Activated naive CD4-positive, alpha-beta T cell treated with anti-CD3 and anti-CD28 coated beads, Interleukin-2, amount 10 ng/mL, durations not matched to agents 7 days and 5 days (primary cell): ENCODE measurements at regions not wholly inside any gene's neighbourhood (a gene's known extent, or its start where the extent isn't known, plus 50 kb on each side); places are given as distances from the start of the nearest gene placed in this dataset.

Experiments used
- CTCF ChIA-PET: fragments of 350-600 bp; sonication (Branson Sonifier 250); formaldehyde crosslinking; loops from one replicate; lab custom pipeline; 2021; ENCODE audit warnings: antibody characterized with exemption; lab: Charles Lee
- DNase-seq: peaks from one replicate; pipeline ENCODE4 v3.0.0-alpha.2; 2020
- H3K27ac Mint-ChIP-seq: one replicate; pipeline ENCODE4 v1.8.0; 2021; ENCODE audit warnings: mild to moderate bottlenecking, moderate library complexity, mixed read lengths
- H3K27me3 Mint-ChIP-seq: one replicate; pipeline ENCODE4 v1.8.0; 2021; ENCODE audit warnings: mild to moderate bottlenecking, mixed read lengths
- H3K36me3 Mint-ChIP-seq: one replicate; pipeline ENCODE4 v1.8.0; 2021; ENCODE audit warnings: mixed read lengths
- H3K4me1 Mint-ChIP-seq: one replicate; pipeline ENCODE4 v1.8.0; 2021; ENCODE audit warnings: mixed read lengths
- H3K4me3 Mint-ChIP-seq: one replicate; pipeline ENCODE4 v1.8.0; 2021; ENCODE audit warnings: mild to moderate bottlenecking, moderate library complexity, mixed read lengths
- H3K9me3 Mint-ChIP-seq: one replicate; pipeline ENCODE4 v1.8.0; 2021; ENCODE audit warnings: mixed read lengths

- H3K27ac Mint-ChIP-seq, result no peak overlapping the region
- DNase-seq, result no peak
- CTCF ChIA-PET, result no interaction called here
- no peaks in the 10 kb centered on the region for H3K9me3 Mint-ChIP-seq
- no peak overlapping the region for H3K4me3 Mint-ChIP-seq
- peaks cover 20% of the 10 kb centered on the region for H3K27me3 Mint-ChIP-seq
- no peaks in the 10 kb centered on the region for H3K4me1 Mint-ChIP-seq
- no peaks in the 10 kb centered on the region for H3K36me3 Mint-ChIP-seq
Measured at GRCh38 chr2:129892360-129892759, 87.1 kb upstream of the RAB6C start.

GRCh38 chr2:129892773-129893172, 86.7 kb upstream of the RAB6C start:
- no peak overlapping the region for H3K4me3 Mint-ChIP-seq
- no peak overlapping the region for H3K27ac Mint-ChIP-seq
- H3K27me3 Mint-ChIP-seq, result peaks cover 17% of the 10 kb centered on the region
- DNase-seq, result no peak
- CTCF ChIA-PET, result no interaction called here
- H3K36me3 Mint-ChIP-seq, result no peaks in the 10 kb centered on the region
- no peaks in the 10 kb centered on the region for H3K9me3 Mint-ChIP-seq
- no peaks in the 10 kb centered on the region for H3K4me1 Mint-ChIP-seq

GRCh38 chr2:129893244-129893643, 86.2 kb upstream of the RAB6C start:
- CTCF ChIA-PET, result no interaction called here
- H3K9me3 Mint-ChIP-seq, result no peaks in the 10 kb centered on the region
- H3K4me3 Mint-ChIP-seq, result no peak overlapping the region
- no peaks in the 10 kb centered on the region for H3K4me1 Mint-ChIP-seq
- no peaks in the 10 kb centered on the region for H3K36me3 Mint-ChIP-seq
- no peak for DNase-seq
- no peak overlapping the region for H3K27ac Mint-ChIP-seq
- H3K27me3 Mint-ChIP-seq, result peaks cover 17% of the 10 kb centered on the region

- CTCF ChIA-PET, result no interaction called here
- Mint-ChIP-seq H3K36me3 (no peaks in the 10 kb centered on the region), H3K9me3 (no peaks in the 10 kb centered on the region), H3K27me3 (peaks cover 17% of the 10 kb centered on the region), H3K4me3 (no peak overlapping the region), H3K27ac (no peak overlapping the region), H3K4me1 (no peaks in the 10 kb centered on the region)
- DNase-seq, result no peak
Measured at GRCh38 chr2:129894616-129895015, 84.8 kb upstream of the RAB6C start.

GRCh38 chr2:129895061-129895460, 84.4 kb upstream of the RAB6C start:
- H3K27me3 Mint-ChIP-seq, result peaks cover 17% of the 10 kb centered on the region

GRCh38 chr2:129895526-129896082, 83.9 kb upstream of the RAB6C start:
- H3K27me3 Mint-ChIP-seq, result peaks cover 17% of the 10 kb centered on the region
- DNase-seq, result no peak
- no peaks in the 10 kb centered on the region for H3K9me3 Mint-ChIP-seq
- H3K4me1 Mint-ChIP-seq, result no peaks in the 10 kb centered on the region
- H3K27ac Mint-ChIP-seq, result no peak overlapping the region
- no peak overlapping the region for H3K4me3 Mint-ChIP-seq
- CTCF ChIA-PET, result no interaction called here
- H3K36me3 Mint-ChIP-seq, result no peaks in the 10 kb centered on the region

More at GRCh38 chr2:129895061-129895460, 84.4 kb upstream of the RAB6C start:
- DNase-seq, result no peak
- Mint-ChIP-seq H3K4me3 (no peak overlapping the region), H3K36me3 (no peaks in the 10 kb centered on the region), H3K9me3 (no peaks in the 10 kb centered on the region), H3K4me1 (no peaks in the 10 kb centered on the region), H3K27ac (no peak overlapping the region)
- CTCF ChIA-PET, result no interaction called here

- no peak for DNase-seq
- Mint-ChIP-seq H3K4me1 (no peaks in the 10 kb centered on the region), H3K36me3 (no peaks in the 10 kb centered on the region), H3K27me3 (peaks cover 11% of the 10 kb centered on the region), H3K27ac (no peak overlapping the region), H3K9me3 (no peaks in the 10 kb centered on the region), H3K4me3 (no peak overlapping the region)
- CTCF ChIA-PET, result no interaction called here
Measured at GRCh38 chr2:129896226-129897100, 83.0 kb upstream of the RAB6C start.

- no peak overlapping the region for H3K27ac Mint-ChIP-seq
- no peaks in the 10 kb centered on the region for H3K36me3 Mint-ChIP-seq
- no peaks in the 10 kb centered on the region for H3K4me1 Mint-ChIP-seq
- CTCF ChIA-PET, result no interaction called here
- no peaks in the 10 kb centered on the region for H3K9me3 Mint-ChIP-seq
- DNase-seq, result no peak
- H3K27me3 Mint-ChIP-seq, result no peaks in the 10 kb centered on the region
- H3K4me3 Mint-ChIP-seq, result no peak overlapping the region
Measured at GRCh38 chr2:129901754-129902415, 77.6 kb upstream of the RAB6C start.

- no peak for DNase-seq
- no peaks in the 10 kb centered on the region for H3K9me3 Mint-ChIP-seq
- H3K4me1 Mint-ChIP-seq, result no peaks in the 10 kb centered on the region
- no peak overlapping the region for H3K27ac Mint-ChIP-seq
- H3K27me3 Mint-ChIP-seq, result no peaks in the 10 kb centered on the region
- no peaks in the 10 kb centered on the region for H3K36me3 Mint-ChIP-seq
- no peak overlapping the region for H3K4me3 Mint-ChIP-seq
- CTCF ChIA-PET, result no interaction called here
Measured at GRCh38 chr2:129902731-129903585, 76.5 kb upstream of the RAB6C start.

- no peak for DNase-seq
- H3K9me3 Mint-ChIP-seq, result no peaks in the 10 kb centered on the region
- CTCF ChIA-PET, result no interaction called here
- H3K4me1 Mint-ChIP-seq, result no peaks in the 10 kb centered on the region
- no peak overlapping the region for H3K4me3 Mint-ChIP-seq
- no peak overlapping the region for H3K27ac Mint-ChIP-seq
- H3K36me3 Mint-ChIP-seq, result no peaks in the 10 kb centered on the region
- no peaks in the 10 kb centered on the region for H3K27me3 Mint-ChIP-seq
Measured at GRCh38 chr2:129903586-129904425, 75.7 kb upstream of the RAB6C start.

GRCh38 chr2:129904532-129905446, 74.7 kb upstream of the RAB6C start:
- Mint-ChIP-seq H3K4me3 (no peak overlapping the region), H3K9me3 (no peaks in the 10 kb centered on the region), H3K27me3 (no peaks in the 10 kb centered on the region), H3K36me3 (no peaks in the 10 kb centered on the region), H3K27ac (no peak overlapping the region), H3K4me1 (no peaks in the 10 kb centered on the region)
- CTCF ChIA-PET, result no interaction called here
- no peak for DNase-seq

GRCh38 chr2:129905664-129906081, 73.8 kb upstream of the RAB6C start:
- H3K4me1 Mint-ChIP-seq, result no peaks in the 10 kb centered on the region
- CTCF ChIA-PET, result no interaction called here
- H3K9me3 Mint-ChIP-seq, result no peaks in the 10 kb centered on the region

More at GRCh38 chr2:129905664-129906081, 73.8 kb upstream of the RAB6C start:
- DNase-seq, result no peak
- Mint-ChIP-seq H3K4me3 (no peak overlapping the region), H3K36me3 (no peaks in the 10 kb centered on the region), H3K27me3 (no peaks in the 10 kb centered on the region), H3K27ac (no peak overlapping the region)
